RKO (cell line): ENCODE measurements at regions not wholly inside any gene's neighbourhood (a gene's known extent, or its start where the extent isn't known, plus 50 kb on each side); places are given as distances from the start of the nearest gene placed in this dataset.

ENCODE experiments used
- DNase-seq: peaks from one replicate; pipeline ENCODE4 v3.0.0-alpha.2; 2016; ENCODE audit warnings: low spot score

DNA sequence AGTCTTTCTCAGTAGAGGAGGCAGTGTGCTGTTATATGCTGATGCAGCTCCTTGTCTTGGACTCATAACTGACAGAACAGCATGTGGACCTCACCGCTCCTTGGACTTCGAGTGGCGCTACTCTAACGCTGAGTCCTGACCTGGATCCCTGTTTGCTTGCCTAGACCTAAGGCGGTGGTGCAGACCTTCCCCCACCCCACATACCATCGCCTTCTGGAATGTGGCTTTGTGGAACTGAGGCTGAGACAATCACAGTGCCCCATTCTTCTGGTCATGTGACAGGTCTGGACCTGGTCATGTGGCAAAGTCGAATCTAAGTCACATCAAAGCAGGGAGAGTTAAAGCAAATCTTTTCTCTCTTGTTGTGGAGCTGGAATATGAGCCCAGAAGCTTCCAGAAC is 190.7 kb upstream of the MKI67 start:
- no peak for DNase-seq

DNA sequence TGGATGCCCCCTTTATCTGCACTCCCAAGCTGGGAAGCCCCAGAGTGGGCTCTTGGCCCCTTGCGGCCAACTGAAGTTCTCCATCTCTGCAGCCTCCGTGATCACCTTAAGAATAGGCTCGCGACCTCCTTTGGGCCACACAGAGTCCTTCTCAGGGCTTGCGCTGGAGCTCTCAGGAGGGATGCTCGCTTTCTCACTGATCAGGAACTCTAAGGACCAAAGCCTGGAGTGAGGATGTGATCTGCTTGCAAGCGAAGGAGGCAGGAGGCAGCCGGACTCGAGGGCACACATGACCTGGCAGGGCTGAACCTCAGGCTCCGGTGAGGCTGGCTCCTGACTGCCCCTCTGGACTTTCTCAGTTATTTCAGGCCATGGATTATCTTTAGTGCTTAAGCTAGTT is 192.1 kb upstream of the MKI67 start:
- DNase-seq: no peak

DNA sequence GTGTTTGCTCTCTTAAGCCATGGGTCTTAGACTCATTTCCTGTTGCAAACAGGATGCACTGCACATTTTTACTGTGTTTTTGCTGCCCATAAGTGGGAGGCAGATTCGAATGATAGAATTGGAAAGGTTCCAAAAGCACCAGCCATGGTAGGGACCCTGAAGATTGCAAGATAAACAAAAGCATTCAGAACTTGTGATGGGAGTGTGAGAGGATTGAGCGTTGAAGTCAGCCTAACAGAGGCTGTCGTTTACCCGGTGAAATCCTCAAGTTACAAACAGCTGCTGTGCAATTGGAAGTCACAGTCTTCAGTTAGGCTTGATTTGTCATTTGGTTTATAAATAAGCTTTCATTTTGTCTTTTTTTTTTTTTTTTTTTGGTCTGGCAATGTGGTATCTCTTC is 192.7 kb upstream of the MKI67 start:
- DNase-seq: no peak

DNA sequence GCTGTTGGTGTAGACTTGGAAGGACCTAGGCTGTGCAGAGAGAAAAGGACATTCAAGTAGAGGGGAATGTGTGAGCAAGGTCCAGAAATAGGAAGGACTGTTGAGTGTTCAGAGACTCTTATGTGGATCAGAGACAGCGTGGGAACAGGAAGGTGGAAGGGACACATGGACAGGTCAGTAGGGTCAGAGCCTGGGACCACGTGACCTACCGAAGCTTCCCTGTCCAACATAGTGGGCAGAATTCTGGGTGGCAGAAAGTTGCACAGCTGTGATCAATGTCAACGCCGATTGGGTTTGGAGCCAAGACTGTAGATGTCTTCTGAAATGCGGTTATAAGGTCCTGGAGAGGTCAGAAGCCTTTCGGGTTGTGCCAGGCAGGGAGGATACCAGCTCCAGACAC is 195.9 kb upstream of the MKI67 start:
- no peak for DNase-seq

DNA sequence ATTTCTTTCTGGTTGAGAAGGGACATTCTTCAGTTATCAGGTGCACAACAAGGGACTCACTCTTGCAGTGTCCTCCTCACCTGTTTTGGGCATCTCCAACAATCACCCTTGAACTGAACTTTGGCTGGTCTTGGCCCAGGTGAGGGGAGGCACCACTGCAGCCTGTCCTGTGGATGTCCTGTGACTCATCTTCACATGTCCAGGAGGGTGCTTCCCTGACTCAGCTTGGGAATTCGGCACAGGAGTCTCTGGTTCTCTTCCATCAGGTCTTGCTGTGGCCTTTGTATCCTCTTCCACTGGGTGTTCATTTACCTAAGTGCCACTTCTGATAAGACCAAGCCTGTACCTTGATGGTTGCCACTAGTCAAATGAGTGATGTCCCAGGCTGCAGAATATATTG is 196.7 kb upstream of the MKI67 start:
- no peak for DNase-seq

DNA sequence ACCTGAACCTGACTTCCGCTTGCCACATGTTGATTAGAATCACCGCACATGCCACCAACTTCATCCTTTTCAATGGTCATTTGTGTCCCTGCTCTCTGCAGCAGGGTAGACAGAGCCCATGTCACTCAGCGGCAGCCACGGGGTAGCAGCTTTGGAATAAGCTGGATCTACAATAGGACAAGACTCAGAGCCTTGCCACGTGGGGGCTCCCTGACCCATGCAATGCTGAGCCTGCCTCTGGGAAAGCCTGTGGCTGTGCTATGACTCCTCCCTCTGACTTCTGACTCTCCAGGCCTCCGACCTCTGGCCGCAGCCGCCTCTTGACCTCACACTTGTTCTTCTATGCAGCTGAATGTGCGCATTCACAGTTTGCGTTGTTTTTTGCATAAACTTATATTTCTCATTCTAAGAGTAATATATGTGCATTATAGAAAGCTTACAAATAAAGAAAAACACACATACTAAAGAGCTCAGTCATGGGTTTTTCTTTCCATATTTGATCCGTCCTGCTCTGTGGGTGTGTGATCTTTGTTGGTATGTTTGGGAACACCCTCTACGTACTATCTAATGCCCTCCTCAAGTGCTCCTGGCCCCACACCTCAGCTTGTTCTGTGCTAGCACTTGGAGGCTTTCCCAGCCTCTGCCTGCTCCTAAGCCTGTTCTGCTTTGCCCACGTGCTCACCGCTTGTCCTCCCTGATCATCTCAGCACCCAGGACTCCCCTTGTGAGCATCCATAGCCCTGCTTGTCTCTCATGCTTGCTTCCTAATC is 198.0 kb upstream of the MKI67 start:
- peak; percentile 40 for DNase-seq

DNA sequence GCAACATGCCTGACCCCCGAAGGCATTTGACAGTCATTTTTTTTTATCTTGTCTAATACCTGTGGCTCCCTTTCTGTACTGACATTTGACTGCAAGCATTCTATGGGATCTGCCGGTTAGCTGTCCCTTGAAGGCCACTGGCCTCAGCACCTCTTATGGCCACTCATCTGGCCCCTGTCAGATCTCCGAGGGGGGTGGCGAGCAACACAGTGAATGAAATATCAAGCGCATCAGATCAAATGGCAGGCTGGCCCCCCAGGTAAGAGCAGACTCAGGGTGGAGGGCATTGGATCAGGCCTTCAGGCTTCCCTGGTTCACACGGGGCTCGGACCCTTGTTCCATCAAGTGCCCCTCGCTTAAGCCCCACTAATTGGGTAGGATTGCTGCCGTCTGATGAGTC is 199.6 kb upstream of the MKI67 start:
- DNase-seq: no peak

DNA sequence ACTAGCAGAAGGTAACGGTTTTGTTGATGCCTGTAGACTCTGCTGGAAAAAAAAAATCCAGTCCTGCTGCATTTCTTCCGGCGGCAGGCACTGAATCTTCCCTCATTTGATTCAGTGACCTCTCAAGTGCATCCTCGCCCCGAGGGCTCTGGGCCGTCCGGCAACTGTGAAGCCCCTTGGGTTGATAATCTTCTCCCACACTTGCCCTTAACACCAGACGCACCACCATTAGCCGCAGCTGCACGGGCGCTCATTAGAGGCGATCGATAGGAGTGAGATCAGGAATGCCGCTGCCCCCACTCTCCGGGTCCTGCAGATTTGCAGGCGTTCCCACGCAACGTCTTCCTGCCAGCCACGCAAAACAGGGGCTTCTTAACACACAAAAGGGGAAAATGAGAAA is 200.0 kb upstream of the MKI67 start:
- no peak for DNase-seq

DNA sequence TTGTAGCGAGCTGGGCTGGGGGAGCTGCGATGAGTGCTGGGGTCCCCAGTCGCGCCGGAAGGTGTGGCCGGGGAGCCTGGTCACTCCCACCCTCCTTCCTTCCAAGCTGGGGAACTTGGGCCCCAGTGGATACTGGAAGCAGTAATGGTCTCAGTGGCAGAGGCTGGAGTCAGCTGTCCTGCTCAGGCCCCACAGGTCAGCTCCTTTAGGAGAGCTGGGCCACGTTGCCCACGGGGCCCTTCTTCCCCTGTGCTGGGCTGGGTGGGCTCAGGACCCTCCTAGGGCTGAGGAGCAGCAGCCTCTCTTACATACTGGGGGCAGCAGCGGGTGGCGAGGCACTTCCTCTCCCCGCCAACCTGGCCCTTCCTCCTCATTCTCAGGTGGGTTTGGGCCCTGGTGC is 200.6 kb upstream of the MKI67 start:
- no peak for DNase-seq

DNA sequence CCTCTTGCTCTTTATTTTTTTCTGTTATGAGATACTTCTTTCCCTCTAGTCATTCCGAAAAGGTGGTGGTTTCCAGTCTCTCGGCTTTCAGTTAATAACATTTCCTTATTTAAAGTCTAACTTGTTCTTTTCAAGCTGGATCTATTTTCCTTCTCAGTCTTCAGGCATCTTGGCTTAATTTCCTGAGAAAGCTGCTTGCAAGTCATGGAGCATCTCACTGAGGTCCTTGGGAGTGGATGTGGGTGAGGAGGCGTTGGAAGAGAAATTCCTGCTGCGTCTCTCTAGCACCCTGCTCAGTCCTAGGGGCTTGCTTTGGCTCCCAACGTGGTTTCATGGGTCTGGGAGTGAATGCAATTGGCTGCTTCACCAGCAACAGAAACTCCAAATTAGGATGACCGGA is 210.2 kb upstream of the MKI67 start:
- DNase-seq: no peak

DNA sequence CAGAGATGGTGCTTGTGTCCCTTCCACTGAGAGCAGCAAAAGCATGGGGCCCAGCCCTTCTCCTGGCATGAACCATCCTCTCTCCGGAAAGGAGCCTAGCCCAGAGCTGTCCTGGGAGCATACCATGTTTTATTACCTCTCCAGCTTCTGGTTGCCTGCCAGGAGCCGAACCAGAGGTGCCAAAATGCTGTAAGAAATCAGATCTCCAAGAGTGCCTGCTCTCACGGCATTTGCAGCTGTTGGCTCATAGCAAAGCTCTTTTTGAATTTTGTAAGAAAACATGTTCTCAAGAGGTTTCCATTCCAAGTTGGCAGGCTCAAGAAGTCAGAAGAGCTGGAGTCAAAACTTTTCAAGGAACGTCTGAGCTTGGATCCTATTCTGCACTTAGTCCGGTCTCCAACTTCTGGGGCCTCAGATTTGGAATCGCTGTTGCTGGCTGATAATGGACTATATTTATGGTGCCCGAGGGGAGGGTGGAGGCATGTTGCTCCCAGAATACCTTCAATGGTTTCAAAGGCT is 211.7 kb upstream of the MKI67 start:
- DNase-seq: no peak

DNA sequence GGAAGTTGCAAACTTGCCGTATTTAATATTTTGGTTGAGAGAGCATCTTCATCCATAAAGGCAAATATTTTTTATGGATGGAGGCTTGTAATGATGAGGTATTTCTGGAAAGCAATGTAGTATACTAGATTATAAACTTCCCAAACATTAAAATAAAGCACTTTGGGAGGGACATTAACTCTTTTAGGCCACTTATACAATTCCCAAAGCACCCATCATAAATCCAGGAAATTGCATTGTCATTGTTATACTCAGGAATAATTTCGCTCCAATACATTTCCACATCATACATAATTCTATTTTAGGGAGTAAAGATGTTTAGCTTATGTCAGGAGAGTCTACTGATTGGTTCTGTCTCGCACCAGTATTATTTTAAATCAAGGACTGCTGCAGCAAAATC is 212.7 kb upstream of the MKI67 start:
- DNase-seq: no peak

DNA sequence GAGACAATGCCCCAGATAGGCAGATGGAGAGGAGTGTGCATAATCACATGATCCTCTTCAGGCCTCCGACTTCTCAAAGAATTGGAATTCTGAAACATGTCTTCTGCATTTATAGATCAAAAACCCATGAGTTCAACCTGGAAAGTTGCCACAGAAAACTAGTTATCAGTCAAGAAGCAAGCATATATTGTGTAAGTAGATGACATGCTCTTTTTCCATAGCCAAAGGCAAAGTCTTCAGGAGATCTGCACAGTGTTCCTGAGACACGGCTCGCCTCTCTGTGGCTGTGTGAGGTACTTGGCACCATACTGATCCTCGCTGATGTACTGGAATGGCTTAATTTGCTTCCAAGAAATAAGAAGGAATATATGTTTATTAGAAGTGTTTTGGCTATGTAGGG is 213.5 kb upstream of the MKI67 start:
- DNase-seq: no peak

DNA sequence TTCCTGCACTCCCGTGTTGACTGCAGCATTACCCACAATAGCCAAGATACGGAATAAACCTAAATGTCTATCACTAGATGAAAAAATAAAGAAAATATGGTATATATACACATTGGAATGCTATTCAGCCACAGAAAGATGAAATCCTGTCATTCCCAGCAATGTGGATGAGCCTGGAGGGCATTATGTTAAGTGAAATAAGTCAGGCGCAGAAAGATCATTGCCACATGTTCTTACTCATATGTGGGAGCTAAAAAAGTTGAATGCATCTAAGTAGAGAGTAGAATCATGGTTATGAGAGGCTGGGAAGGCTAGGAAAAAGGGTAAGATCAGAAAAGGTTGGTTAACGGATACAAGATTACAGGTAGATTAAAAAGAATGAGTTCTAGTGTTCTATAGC is 219.1 kb upstream of the MKI67 start:
- DNase-seq: no peak

DNA sequence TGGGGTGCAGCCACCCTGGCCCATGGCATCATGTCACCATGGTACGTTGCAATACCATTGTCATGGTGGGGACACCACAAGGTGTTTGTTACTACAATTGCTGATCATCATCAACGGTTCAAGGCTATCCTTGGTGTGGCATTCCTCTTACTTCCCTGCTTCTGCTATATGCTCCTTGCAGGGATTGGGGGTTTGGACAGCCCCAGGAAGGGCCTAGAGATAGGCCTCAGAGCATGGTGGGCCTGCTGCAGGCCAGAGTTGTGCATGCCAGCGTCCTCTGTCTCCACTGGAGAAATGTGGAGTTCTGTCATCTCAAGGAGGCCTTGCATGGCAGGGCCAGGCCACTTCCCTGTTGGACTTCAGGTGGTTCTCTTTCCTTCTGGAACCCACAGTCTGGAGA is 234.6 kb upstream of the MKI67 start:
- DNase-seq: no peak

DNA sequence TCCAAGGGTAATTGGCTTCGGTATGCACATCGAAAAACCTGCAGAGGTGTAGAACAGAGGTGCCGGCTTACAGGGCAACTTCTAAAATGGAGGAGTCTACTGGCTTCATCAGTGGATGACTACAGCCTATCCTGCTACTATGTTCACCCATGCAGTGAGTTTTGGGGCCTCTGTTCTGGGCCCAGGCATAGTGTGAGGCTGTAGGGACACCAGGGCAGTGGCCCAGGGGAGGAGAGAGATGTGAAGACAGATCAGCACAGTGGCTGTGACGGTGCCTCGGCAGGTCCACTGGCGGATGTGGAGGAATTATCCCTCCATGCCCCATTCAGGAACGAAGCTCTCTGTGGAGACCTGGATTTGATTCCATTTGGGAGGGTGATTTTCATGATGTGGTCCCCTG is 235.3 kb upstream of the MKI67 start:
- no peak for DNase-seq

DNA sequence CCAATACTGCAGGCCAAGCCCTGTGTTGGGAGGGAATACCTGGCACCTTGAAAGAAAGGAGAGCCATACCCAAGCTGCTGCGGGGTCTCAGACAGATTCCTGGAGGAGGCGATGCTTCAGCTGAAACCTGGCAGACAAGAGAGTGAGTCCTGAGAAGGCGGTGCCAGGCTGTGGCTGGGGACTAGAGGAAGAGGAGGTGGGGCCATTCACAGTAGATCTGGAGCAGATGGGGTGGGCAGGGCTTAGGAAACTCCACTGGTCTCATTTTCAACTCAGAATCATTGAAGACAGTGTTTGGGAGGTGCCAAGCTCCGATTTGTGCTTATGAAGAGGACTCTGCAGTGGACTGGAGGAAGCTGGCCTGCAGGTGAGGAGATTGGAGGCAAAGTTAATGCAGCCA is 236.3 kb upstream of the MKI67 start:
- DNase-seq: no peak

DNA sequence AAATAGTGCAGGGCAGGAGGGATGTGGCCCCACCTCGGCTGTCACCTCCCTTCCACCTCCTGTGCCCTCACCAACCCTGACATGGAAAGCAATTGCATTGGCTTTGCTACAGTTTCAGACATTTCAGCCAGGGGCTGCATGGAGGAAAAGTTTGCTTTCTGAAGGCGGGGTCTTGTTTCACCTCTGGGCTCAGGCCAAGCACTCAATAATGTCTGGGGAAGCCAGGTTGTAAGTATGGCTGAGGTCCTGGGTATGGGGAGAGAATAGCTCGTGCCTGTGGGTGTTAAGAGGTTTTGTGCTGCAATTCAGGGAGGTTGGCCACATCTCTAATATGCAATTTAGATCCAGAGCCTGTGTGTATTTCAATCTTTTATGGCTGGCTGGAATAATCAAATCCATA is 238.4 kb upstream of the MKI67 start:
- DNase-seq: no peak

DNA sequence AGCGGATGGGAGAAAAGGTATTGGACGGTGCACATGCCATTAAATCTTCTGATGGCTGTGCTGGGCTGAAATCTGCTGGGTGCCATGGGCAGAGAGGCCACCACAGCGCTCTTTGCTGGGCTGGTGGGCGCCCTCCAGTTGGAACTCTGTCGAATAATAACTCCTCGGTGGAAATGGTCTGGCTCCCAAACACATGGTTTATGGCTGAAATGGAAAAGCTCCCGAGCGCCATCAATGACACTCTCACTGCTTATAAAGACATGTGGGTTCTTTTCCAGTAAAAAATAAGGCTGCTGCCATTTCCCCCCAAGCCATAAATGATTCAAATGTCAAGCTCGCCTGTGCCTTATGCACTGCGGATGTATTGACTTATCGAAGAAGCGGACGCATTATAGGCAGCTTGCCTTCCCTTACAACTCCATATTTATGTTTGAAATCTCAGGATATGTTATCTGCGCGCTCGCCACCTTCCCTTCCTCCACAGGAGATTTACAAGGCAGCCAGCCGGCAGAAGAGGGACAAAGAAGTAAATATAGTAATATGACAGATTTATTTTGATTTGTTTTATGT is 239.0 kb upstream of the MKI67 start:
- DNase-seq: no peak

DNA sequence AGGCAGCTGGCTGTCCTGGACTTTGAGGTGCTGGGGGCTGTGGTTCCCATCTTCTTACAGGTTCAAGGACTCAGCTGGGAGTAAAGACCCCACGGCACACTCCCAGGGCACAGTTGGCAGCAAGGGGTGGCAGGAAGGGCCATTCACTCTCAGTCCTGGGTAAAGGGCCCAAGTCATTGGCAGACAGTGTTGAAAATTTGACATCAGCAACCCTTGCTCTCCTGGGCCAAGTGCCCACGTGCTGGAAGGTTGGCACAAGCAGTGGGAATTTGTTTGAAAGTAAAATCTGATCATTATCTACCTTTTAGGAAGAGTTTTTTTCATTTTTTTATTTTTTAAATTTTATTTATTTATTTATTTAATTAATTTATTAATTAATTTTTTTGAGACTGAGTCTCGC is 241.6 kb upstream of the MKI67 start:
- no peak for DNase-seq

DNA sequence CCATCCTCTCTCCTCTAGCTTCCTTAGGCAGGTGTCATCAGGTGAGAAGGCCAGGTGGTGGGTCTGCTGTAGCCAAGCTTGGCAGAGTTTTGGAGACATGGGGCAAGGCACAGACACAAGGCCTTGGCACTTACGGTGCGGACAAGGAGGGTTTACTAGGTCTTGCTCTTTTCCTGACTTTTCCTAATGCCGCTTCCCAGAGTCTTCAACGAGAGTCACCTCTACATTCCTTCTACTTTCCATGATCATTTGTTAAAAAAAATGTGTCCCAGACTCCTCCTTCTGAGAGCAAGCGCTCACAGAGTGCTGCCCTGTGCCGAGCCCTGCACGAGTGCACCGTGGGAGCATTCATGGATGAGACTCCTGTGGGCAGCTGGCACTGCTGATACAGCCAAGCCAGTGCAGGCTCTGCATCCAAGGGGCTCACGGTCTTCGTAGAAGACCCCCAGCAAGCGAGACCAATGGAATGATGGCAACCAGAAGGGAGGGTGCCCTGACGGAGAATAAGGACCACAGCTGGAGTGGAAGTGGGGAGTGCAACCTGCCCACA is 243.0 kb upstream of the MKI67 start:
- DNase-seq: no peak

DNA sequence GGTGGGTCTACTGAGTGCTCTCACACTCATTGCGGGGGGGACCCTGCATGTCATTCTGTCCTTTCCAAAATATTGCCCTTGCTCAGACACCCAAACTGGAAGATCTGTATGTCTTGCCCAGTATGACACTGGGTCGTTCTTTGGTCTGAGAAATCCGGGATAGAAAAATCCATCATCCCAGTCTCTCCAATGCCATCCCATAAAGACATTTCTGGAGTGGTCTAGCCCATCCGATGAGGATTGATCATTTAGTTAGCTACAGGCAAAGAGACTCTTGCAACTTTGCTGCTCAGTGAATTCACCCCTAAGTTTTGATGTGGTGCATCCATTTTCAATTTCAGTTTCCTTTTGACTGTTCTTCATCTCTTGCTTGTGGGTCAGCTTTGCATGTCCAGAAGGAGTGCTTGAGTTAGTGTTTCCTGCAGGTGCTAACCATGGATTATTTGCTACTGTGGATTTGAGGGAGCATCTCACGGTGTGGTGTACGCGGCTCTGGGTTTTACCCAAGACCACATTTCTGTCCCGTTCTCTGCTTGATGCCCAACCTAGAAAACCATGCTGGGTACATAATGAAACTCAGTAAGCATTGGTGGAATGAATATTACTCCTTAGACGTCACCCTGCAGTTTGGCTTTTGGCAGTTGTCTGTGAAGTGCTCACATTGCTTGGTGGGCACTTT is 247.0 kb upstream of the MKI67 start:
- DNase-seq: no peak

DNA sequence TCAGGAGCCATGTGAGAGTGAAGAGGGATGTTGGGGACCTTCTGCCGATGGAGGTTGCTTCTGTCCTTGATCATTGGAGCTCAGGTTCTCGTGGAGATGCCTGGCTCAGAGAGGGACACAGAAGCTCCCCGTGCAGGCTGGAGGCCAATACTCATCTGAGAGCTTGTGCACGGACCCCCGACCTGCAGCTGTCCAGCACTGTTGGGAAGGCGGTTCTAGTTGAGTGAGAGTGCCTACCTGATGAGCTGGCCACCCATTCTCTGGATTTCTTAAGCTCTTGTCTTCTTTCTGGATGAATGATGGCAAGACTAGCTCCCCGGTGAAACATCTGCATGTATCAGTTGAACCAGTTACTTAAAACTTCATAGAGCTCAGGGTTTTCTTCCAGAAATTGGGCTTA is 247.6 kb upstream of the MKI67 start:
- no peak for DNase-seq
